BLaER1 (cell line): ENCODE measurements at regions not wholly inside any gene's neighbourhood (a gene's known extent, or its start where the extent isn't known, plus 50 kb on each side); places are given as distances from the start of the nearest gene placed in this dataset.

Source experiments
- H3K27ac ChIP-seq: shearing (Covaris generic); formaldehyde crosslinking; 2 replicates; pipeline ENCODE4 v1.8.1; 2022
- H3K27me3 ChIP-seq: shearing (Covaris generic); formaldehyde crosslinking; 2 replicates; pipeline ENCODE4 v1.8.1; 2022
- H3K36me3 ChIP-seq: shearing (Covaris generic); formaldehyde crosslinking; 2 replicates; pipeline ENCODE4 v1.8.1; 2022
- H3K4me1 ChIP-seq: shearing (Covaris generic); formaldehyde crosslinking; 2 replicates; pipeline ENCODE4 v1.8.1; 2022
- H3K4me2 ChIP-seq: shearing (Covaris generic); formaldehyde crosslinking; 2 replicates; pipeline ENCODE4 v1.8.1; 2022
- H3K4me3 ChIP-seq: shearing (Covaris generic); formaldehyde crosslinking; 2 replicates; pipeline ENCODE4 v1.8.1; 2022
- H3K9ac ChIP-seq: shearing (Covaris generic); formaldehyde crosslinking; 2 replicates; pipeline ENCODE4 v1.8.1; 2022
- H3K9me3 ChIP-seq: shearing (Covaris generic); formaldehyde crosslinking; 2 replicates; pipeline ENCODE4 v1.8.1; 2022
- H4K20me1 ChIP-seq: shearing (Covaris generic); formaldehyde crosslinking; 2 replicates; pipeline ENCODE4 v1.8.1; 2022
- Cebpa-rat ChIP-seq: shearing (Covaris generic); IDR thresholded peaks from 2 replicates; pipeline ENCODE4 v1.8.1; 2022

DNA sequence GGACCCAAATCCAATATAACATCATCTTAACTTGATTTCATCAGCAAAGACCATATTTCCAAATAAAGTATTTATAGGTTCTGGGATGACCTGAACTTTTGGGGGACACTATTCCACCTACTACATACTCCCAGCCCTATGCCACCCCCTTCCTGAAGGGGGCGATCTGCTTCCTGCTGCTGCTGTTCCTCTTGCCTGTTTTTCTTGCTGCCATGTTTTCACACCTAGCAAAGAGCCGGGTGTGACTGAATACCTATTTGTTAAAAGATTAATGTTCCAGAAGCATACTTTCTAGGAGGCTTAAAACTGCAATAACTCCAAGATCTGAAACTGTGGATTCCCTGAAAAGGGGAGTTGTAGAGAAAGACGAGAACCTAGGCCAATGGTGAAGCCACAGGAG lies 89.7 kb downstream of the ICOS start:
- Histone ChIP-seq H3K9ac (peak overlapping the region; percentile 17; the same call in 1 of the 2 replicates), H3K4me2 (peak overlapping the region; percentile 60), H4K20me1 (no peaks in the 10 kb centered on the region), H3K4me1 (peaks cover 46% of the 10 kb centered on the region), H3K27ac (peak overlapping the region; percentile 80), H3K36me3 (no peaks in the 10 kb centered on the region), H3K4me3 (no peak overlapping the region), H3K27me3 (no peaks in the 10 kb centered on the region), H3K9me3 (peaks cover 28% of the 10 kb centered on the region)
- no peak for TF ChIP-seq Cebpa-rat

DNA sequence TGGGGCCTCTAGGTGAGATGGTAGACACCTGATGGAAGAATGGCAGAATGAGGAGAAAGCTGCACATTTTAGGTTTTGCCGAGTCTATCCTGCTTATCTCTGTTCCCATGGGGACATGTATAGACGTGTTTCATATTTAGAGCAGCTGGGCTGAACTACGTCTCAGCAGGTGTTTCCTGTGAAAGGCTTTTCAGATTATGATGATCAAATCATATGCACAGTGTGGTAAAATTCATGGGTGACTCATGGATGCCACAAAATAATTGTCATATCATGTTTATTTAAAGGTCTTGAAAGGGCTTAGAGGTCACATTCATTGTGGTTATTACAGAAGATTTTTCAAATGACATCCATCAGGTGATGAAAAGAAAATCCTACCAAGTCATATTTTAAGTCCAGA lies 90.5 kb downstream of the ICOS start:
- Histone ChIP-seq H3K36me3 (no peaks in the 10 kb centered on the region), H3K27ac (peak overlapping the region; percentile 80), H3K4me3 (no peak overlapping the region), H4K20me1 (no peaks in the 10 kb centered on the region), H3K4me1 (peaks cover 46% of the 10 kb centered on the region), H3K9ac (no peak overlapping the region), H3K9me3 (peaks cover 29% of the 10 kb centered on the region), H3K27me3 (no peaks in the 10 kb centered on the region), H3K4me2 (peak overlapping the region; percentile 60)
- no peak for TF ChIP-seq Cebpa-rat

DNA sequence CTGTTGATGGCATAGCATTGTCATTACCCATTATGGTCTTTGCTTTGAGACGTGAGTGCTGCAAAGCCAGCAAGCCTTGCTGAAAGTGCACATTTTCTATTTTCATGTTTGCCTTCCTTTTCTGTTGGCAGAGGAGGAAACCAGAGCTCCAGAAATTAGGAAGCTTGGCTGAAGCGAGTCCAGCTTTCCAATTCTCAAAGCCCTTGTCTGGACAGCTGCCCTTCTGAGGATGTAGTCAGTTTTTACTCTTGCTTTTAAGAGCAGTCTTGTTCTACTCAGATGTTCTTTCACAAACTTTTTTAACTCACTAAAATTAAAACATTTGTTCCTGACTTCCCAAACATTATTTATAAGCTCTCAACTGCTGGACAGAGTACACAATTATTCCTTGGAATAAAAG lies 93.8 kb downstream of the ICOS start:
- Histone ChIP-seq H3K9me3 (peaks cover 29% of the 10 kb centered on the region), H3K27ac (no peak overlapping the region), H4K20me1 (no peaks in the 10 kb centered on the region), H3K4me3 (no peak overlapping the region), H3K4me2 (no peak overlapping the region), H3K9ac (no peak overlapping the region), H3K36me3 (no peaks in the 10 kb centered on the region), H3K27me3 (no peaks in the 10 kb centered on the region), H3K4me1 (peaks cover 33% of the 10 kb centered on the region)
- TF ChIP-seq Cebpa-rat: no peak

DNA sequence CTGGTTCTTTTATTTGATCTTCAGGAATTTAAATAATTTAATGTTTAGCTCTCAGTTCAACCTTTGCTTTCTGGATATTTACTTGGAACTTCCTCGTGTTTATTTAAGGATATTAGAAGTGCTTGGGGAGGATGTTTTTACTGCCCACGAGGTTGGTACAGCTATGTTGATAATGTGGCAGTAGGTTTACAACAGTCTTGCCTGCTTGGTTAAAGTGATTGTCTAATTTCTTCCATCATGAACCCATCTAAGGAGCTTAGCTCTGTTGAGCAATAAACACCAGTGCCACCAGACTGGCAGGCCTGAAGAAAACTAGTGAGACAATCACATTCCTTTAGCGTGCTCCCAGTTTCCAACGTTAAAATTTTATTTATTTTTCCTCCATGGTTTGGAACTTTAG lies 94.5 kb downstream of the ICOS start:
- Histone ChIP-seq H3K9me3 (peaks cover 29% of the 10 kb centered on the region), H3K27me3 (no peaks in the 10 kb centered on the region), H3K4me3 (no peak overlapping the region), H3K4me2 (no peak overlapping the region), H3K36me3 (no peaks in the 10 kb centered on the region), H4K20me1 (no peaks in the 10 kb centered on the region), H3K27ac (no peak overlapping the region), H3K4me1 (peaks cover 25% of the 10 kb centered on the region), H3K9ac (no peak overlapping the region)
- no peak for TF ChIP-seq Cebpa-rat

DNA sequence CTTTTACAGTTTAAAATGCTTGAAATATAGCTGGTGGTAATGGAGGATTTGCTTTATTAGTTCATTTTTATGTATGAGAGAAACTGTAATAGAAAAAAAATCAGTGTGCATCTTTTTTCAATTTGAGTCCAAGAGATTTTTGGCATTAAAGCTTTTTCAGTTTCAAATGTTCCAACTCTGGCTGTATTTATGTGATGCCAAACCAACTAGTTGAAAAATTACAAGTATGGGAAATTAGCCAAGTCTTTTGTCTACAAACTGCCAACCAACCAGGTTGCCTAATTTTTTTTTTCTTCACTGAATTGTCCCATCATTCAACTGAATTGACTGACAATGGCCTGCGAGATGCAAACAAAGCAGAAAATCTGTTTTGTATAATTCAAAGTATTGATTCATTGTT lies 95.7 kb downstream of the ICOS start:
- H3K27ac ChIP-seq: no peak overlapping the region
- peaks cover 29% of the 10 kb centered on the region for H3K9me3 ChIP-seq
- H3K27me3 ChIP-seq: no peaks in the 10 kb centered on the region
- no peaks in the 10 kb centered on the region for H4K20me1 ChIP-seq
- TF ChIP-seq Cebpa-rat: no peak
- H3K4me1 ChIP-seq: peaks cover 13% of the 10 kb centered on the region
- no peak overlapping the region for H3K4me2 ChIP-seq
- no peaks in the 10 kb centered on the region for H3K36me3 ChIP-seq
- H3K9ac ChIP-seq: no peak overlapping the region
- no peak overlapping the region for H3K4me3 ChIP-seq

DNA sequence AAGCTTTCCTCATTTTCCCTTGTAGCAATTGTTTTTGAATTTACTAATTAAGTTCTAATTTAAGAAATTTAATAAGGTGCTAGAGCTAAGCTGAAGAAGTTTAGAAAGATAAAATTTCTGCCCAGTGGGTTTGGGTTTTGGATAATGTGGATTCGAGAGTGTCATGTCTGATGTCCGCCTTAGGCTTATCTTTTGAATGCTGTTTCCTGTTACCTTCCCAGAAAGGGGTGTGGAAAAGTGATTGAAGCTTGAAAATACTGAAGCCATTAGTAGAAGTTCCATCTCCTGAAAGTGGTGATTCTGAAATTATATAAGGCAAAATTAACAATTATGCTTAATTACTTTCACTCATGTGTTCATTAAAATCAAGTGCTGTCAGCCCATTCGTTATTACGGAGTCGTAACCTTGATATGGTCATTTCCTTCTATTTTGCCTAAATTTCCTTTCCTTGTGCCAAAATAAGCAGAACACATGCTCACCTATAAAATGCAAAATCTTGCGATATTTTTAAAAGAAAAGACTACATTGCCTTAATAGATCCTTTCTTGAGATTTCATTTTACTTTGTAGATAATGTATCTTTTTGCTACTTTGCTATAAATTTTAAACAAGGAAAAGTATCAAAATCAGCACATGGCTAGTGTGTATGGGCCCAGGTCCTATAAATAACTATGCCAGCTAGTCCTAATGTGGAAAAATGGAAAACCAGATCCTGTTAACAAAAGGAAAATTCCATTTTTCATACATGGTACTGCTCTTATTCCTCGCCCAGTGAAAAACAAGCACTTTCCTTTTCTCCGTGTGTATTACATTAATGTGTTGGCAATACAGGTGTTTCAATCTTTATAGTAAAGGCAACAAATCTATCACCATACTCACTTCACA lies 97.3 kb downstream of the ICOS start:
- TF ChIP-seq Cebpa-rat: no peak
- H3K9ac ChIP-seq: no peak overlapping the region
- no peak overlapping the region for H3K4me2 ChIP-seq
- no peaks in the 10 kb centered on the region for H3K4me1 ChIP-seq
- no peaks in the 10 kb centered on the region for H3K27me3 ChIP-seq
- no peak overlapping the region for H3K4me3 ChIP-seq
- no peaks in the 10 kb centered on the region for H4K20me1 ChIP-seq
- no peaks in the 10 kb centered on the region for H3K36me3 ChIP-seq
- H3K9me3 ChIP-seq: peaks cover 14% of the 10 kb centered on the region
- no peak overlapping the region for H3K27ac ChIP-seq

DNA sequence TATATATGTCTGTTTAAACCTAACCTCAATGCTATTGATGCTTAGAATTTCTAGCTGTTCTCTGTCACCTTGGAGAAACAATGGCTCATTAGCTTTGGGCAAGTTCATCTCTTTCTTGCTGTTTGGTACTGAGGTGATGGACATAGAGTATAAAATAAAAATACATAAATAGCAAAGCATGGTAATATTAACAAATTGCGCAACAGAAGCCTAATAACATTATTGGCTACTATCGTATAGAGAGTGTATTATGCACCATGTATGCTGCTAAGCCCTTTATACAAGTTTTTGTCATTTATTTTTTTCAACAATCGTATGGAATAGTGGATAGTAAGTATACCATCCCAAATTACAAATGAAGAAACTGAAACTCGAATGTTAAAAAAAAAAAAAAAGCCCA lies 100.1 kb downstream of the ICOS start:
- no peak overlapping the region for H3K4me2 ChIP-seq
- no peaks in the 10 kb centered on the region; the same call in 1 of the 2 replicates for H3K9me3 ChIP-seq
- H3K27ac ChIP-seq: no peak overlapping the region
- peak; percentile 72; the same call in 1 of the 2 replicates for TF ChIP-seq Cebpa-rat
- H3K27me3 ChIP-seq: no peaks in the 10 kb centered on the region
- no peaks in the 10 kb centered on the region for H4K20me1 ChIP-seq
- H3K9ac ChIP-seq: no peak overlapping the region
- no peaks in the 10 kb centered on the region for H3K36me3 ChIP-seq
- H3K4me3 ChIP-seq: no peak overlapping the region
- H3K4me1 ChIP-seq: no peaks in the 10 kb centered on the region

DNA sequence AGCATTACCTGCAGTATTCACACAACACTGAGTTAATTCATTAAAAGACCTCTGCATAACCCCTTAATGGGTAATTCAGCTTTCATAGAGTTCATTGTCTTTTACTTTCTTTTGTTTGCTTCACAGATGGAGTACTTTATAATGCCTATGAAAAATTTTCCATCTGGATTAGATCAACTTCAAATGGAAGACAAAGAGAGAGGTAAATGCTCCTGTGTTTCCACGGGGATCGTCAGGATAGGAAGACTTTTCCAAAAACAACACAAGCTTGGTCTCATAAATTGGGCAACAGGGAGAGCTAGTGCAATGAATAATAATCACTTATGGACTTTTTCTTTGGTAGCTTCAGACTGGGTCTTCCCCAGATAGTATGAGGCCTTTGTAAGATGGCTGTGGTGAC lies 100.7 kb downstream of the ICOS start:
- Histone ChIP-seq H3K27ac (no peak overlapping the region), H3K9me3 (peaks cover under 1% of the 10 kb centered on the region; the same call in 1 of the 2 replicates), H3K27me3 (no peaks in the 10 kb centered on the region), H3K36me3 (no peaks in the 10 kb centered on the region), H3K4me3 (no peak overlapping the region), H3K4me2 (no peak overlapping the region), H3K4me1 (no peaks in the 10 kb centered on the region), H4K20me1 (no peaks in the 10 kb centered on the region), H3K9ac (no peak overlapping the region)
- no peak for TF ChIP-seq Cebpa-rat

DNA sequence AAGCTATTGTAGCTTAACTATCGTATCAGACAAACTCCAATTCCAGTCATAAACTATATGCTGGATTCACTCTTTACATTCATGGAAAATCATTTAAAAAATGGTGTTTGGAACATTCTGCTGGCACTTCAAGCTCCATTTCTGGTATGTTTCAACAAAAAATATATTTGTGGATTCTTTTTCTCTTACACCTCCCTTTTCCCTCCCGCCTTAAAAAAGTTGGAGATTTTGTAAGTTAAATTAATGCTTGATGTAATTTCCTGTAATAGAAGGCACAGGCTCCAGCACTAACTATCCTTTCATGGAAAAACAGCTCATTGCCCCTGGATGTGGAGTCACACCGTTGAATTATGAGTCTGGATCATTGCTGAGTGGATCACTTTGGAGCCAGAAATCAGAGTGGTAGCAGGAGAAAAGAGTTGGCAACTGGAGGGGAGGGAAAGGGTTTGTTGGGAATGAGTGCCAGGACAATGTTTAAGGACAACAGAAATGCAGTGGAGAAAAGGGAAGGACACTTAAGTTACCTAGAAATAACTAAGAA lies 102.8 kb downstream of the ICOS start:
- H3K36me3 ChIP-seq: no peaks in the 10 kb centered on the region
- H4K20me1 ChIP-seq: no peaks in the 10 kb centered on the region
- no peak overlapping the region for H3K4me2 ChIP-seq
- no peaks in the 10 kb centered on the region for H3K27me3 ChIP-seq
- TF ChIP-seq Cebpa-rat: no peak
- H3K9me3 ChIP-seq: peaks cover 4% of the 10 kb centered on the region; the same call in 1 of the 2 replicates
- H3K9ac ChIP-seq: no peak overlapping the region
- no peaks in the 10 kb centered on the region for H3K4me1 ChIP-seq
- H3K27ac ChIP-seq: no peak overlapping the region
- H3K4me3 ChIP-seq: no peak overlapping the region

DNA sequence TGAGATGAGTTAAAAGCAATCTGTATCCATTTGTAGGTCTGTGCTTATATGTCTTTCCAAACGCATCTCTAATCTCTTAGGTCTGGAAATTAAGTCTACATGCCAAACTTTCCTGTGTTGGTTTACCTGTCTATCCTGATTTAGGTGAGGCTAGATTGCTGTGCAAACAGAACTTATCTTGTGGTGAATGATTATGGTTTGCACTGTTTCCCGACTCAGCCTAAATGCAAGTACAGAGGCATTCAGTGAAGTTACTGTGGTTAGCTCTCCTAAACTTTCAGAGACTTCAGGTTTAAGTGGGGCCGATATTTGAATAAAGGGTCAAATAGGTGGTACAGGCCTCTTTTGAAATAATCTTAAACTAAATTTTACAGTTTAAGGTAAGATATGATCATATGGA lies 103.5 kb downstream of the ICOS start:
- no peak overlapping the region for H3K4me2 ChIP-seq
- H3K27me3 ChIP-seq: no peaks in the 10 kb centered on the region
- H3K4me1 ChIP-seq: no peaks in the 10 kb centered on the region
- no peak overlapping the region for H3K27ac ChIP-seq
- no peaks in the 10 kb centered on the region for H3K36me3 ChIP-seq
- no peak for TF ChIP-seq Cebpa-rat
- no peak overlapping the region for H3K4me3 ChIP-seq
- peaks cover 4% of the 10 kb centered on the region; the same call in 1 of the 2 replicates for H3K9me3 ChIP-seq
- no peak overlapping the region for H3K9ac ChIP-seq
- H4K20me1 ChIP-seq: no peaks in the 10 kb centered on the region
